Pancreas (tissue), 10 donors: ENCODE measurements at regions not wholly inside any gene's neighbourhood (a gene's known extent, or its start where the extent isn't known, plus 50 kb on each side); places are given as distances from the start of the nearest gene placed in this dataset.

Experiments
- ATAC-seq, 4 donors: fragments of 200-7000 bp; cut with Tn5 transposase; one replicate each; pipeline versions ENCODE4 v1.8.0 to v1.9.1; 2020; ENCODE audit warnings: mild to moderate bottlenecking in 4 of 4, moderate library complexity in 4 of 4
- DNase-seq, 6 donors: peaks; one replicate each; pipeline ENCODE4 v3.0.0-alpha.2; 2020
- FAIRE-seq: peaks from 2 replicates; lab custom pipeline; 2012; peaks lifted over from hg19 to GRCh38; lab: Jason Lieb, UNC
- H3K27ac ChIP-seq, 4 donors: fragments of 200-600 bp; sonication (generic); 1 replicate in 3 of 4; 2 replicates in 1 of 4; pipeline versions ENCODE4 v1.5.0 to v1.8.0; 2020
- H3K27me3 ChIP-seq, 4 donors: fragments of 200-600 bp; one replicate each; pipeline ENCODE4 v1.8.0; 2021
- H3K36me3 ChIP-seq, 3 donors: fragments of 200-600 bp; sonication (generic) in 1 of 3; one replicate each; pipeline versions ENCODE4 v1.5.0 to v1.8.0; 2020 to 2021
- H3K4me1 ChIP-seq, 3 donors: fragments of 200-600 bp; one replicate each; pipeline ENCODE4 v1.8.0; 2021
- H3K4me3 ChIP-seq, 4 donors: fragments of 200-600 bp; sonication (generic) in 2 of 4; one replicate each; pipeline versions ENCODE4 v1.5.0 to v1.8.0; 2020 to 2021
- H3K9me3 ChIP-seq, 4 donors: fragments of 200-600 bp; one replicate each; pipeline ENCODE4 v1.8.0; 2021
- WGBS, 2 donors: extraction: QIAGEN DNeasy Blood & Tissue Kit; methylation state at CpG; one replicate each; pipeline ENCODE4 v1.1.7; 2013; 5-methylcytosine and 5-hydroxymethylcytosine counted together
- intact Hi-C, 3 donors: fragments of 100-400 bp; cut with DNase I; formaldehyde crosslinking; loops; one replicate each; pipeline versions ENCODE4 v1.11.1 to v1.14.2; 2022
- TF ChIP-seq, protein P1 (sequence below), 4 donors: fragments of 200-600 bp; sonication (generic) in 3 of 4; IDR thresholded peaks; one replicate each; pipeline versions ENCODE4 v1.5.0 to v1.8.0; 2021; ENCODE audit warnings: antibody characterized with exemption in 4 of 4
- donor health status: healthy with polysubstance abuse.
- donor health status: DM: no; HTN: no; CAD: no; lungs with moderate emphysema.
- donor health status: DM: no; HTN: no; CAD: no.
- donor health status: control.
- donor health status: control.
- donor health status: Bipolar disorder and iron deficiency.
- donor health status: DM: yes; HTN: yes; CAD: no.
- donor health status: DM: no; HTN: no; CAD: no.
- donor health status: DM: no; HTN: no; CAD: no.
- donor health status: DM: yes; HTN: yes; CAD: no.

DNA sequence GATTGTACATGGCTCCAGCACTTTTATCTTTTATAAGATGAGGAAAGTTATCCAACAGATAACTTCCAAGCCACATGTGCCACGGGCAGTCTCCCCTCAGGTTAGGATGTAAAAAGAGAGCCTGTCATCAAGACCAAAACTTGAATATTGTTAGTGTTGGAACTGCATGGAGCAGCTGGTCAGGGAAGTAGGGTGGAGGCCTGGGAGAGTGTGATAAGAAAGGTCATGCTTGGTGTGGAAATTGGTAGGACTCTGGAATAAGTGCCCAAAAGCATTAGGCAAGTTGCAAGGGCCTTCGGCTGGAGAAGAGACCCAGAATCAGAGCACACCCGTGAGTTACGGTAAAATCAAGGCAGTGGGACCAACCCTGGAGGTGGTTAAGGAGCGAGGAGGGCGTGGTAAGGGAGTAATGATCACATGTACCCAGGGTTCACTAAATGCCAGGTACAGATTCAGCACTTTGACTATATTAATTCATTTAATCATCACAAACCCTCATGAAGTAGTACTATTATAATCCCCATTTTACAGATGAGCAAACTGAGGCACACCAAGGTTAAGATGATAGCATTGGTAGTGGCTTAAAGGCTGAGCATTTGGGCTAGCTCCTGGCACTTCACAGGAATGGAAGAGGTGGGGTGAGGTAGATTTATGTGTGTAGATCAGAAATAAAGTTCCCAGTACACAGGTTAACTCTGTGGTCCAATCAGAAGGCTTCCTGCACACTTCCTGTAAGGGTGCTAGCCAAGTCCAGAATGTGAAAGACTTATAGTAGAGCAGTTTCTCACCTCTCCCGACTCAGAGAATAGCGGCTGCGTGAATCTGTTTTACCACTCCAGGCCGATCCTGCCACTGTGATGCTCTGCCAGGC is 96.5 kb upstream of the ZNF608 start:
- Histone ChIP-seq H3K4me1 (no peaks in the 10 kb centered on the region), H3K9me3 (no peaks in the 10 kb centered on the region), H3K36me3 (no peaks in the 10 kb centered on the region), H3K4me3 (no peak overlapping the region), H3K27ac (no peak overlapping the region), H3K27me3 (no peaks in the 10 kb centered on the region)
- FAIRE-seq (no peak), DNase-seq (no peak), ATAC-seq (no peak)
- TF ChIP-seq, protein P1, sequence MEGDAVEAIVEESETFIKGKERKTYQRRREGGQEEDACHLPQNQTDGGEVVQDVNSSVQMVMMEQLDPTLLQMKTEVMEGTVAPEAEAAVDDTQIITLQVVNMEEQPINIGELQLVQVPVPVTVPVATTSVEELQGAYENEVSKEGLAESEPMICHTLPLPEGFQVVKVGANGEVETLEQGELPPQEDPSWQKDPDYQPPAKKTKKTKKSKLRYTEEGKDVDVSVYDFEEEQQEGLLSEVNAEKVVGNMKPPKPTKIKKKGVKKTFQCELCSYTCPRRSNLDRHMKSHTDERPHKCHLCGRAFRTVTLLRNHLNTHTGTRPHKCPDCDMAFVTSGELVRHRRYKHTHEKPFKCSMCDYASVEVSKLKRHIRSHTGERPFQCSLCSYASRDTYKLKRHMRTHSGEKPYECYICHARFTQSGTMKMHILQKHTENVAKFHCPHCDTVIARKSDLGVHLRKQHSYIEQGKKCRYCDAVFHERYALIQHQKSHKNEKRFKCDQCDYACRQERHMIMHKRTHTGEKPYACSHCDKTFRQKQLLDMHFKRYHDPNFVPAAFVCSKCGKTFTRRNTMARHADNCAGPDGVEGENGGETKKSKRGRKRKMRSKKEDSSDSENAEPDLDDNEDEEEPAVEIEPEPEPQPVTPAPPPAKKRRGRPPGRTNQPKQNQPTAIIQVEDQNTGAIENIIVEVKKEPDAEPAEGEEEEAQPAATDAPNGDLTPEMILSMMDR (IDR thresholded peaks at IDR 0.05), result no peak
- 94 to 96% methylated on average over 10 of the region's 10 CpGs for WGBS, 2 donors
- intact Hi-C loops, result no loop called here

DNA sequence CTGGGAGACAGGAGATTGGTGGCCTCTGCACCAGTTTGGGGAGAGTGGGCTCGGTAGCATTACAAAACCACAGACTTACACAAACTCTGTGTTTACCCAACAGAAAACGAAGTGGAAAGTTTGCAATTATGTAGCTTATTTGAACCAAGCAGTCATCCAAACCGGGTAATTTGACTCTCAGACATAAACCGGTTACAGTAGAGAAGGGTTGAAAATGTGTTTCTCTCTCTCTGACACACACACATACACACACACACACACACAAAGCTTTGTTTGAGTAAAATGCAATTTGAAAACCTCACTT is 97.1 kb upstream of the ZNF608 start:
- H3K36me3 ChIP-seq, result no peaks in the 10 kb centered on the region
- DNase-seq (no peak), FAIRE-seq (no peak), ATAC-seq (no peak)
- H3K4me3 ChIP-seq, result no peak overlapping the region
- no peaks in the 10 kb centered on the region for H3K4me1 ChIP-seq
- H3K27ac ChIP-seq, result no peak overlapping the region
- H3K9me3 ChIP-seq, result no peaks in the 10 kb centered on the region
- no peaks in the 10 kb centered on the region for H3K27me3 ChIP-seq
- intact Hi-C loops, result no loop called here
- TF ChIP-seq, protein P1 (IDR thresholded peaks at IDR 0.05), result no peak
- WGBS, 2 donors, result 79 to 84% methylated on average over 4 of the region's 4 CpGs

DNA sequence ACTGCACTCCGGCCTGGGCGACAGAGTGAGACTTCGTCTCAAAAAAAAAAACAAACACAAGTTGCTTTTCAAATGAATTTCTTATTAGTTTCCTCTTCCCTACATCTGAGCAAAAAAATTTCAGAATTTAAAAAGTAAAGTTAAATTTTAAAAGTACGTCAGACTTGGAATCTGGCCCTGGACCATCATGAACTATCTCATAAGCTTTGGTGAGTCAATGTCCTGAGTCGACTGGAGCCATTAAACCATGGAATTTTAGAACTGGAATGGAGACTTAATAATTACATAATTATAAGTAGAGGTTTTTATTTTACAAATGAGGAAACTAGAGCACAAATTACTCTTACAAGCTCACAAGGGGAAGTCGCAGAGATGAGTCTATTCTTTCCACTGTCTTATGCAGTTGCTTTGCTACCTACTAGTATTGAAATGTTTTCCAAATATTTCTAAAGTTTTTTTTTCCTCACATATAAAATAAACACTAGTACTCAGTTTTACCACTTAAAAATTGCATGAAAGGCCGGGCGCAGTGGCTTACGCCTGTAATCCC is 98.0 kb upstream of the ZNF608 start:
- ATAC-seq, result no peak
- intact Hi-C loops, result no loop called here
- Histone ChIP-seq H3K27me3 (no peaks in the 10 kb centered on the region), H3K27ac (no peak overlapping the region), H3K36me3 (no peaks in the 10 kb centered on the region), H3K9me3 (no peaks in the 10 kb centered on the region), H3K4me1 (no peaks in the 10 kb centered on the region), H3K4me3 (no peak overlapping the region)
- DNase-seq, result no peak
- no peak for FAIRE-seq
- 92 to 96% methylated on average over 9 of the region's 9 CpGs for WGBS, 2 donors
- TF ChIP-seq, protein P1 (IDR thresholded peaks at IDR 0.05), result no peak

DNA sequence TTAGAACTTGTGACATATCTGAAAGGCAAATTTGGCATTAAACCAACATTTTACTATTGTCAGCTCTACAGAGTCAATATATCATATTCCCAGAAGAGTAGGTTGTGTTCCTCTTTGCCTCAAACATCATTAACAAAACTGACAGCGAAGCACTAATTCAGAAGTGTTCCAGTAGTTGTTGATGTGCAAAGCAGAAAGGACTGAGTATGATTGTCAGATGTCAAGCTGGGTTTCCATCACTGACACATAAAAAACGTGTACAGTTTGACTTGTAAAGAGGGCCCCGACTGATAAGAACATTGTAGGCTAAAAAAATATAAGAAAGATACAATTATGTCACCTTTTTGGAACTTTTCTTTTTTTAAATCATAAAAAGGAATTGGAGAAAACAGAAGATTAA is 101.5 kb upstream of the ZNF608 start:
- no peak overlapping the region for H3K4me3 ChIP-seq
- H3K27ac ChIP-seq, result no peak overlapping the region
- no peaks in the 10 kb centered on the region for H3K9me3 ChIP-seq
- no peaks in the 10 kb centered on the region for H3K36me3 ChIP-seq
- intact Hi-C loops, result no loop called here
- ATAC-seq (no peak), DNase-seq (no peak), FAIRE-seq (no peak)
- WGBS, 2 donors, result 69 to 72% methylated on average over 3 of the region's 3 CpGs
- H3K4me1 ChIP-seq, result no peaks in the 10 kb centered on the region
- H3K27me3 ChIP-seq, result no peaks in the 10 kb centered on the region
- TF ChIP-seq, protein P1 (IDR thresholded peaks at IDR 0.05), result no peak

DNA sequence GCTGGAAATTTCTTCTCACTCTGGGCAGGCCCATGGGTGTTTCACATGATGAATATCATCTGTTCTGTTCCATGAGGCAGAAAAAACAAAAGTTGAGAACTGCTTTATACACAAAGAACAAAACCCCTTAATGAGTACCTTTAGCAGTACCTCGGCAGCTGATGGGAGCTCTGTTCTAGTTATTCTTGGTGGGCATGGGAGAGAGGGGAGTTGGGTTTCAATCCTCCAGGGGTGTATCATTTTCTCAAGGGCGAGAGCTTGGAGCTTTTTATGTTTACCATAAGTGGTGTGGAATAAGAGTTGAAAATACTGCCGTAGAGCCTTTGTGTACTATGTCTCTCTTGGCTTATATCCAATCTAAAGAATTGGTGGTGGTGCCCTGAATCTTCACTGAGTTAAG is 103.3 kb upstream of the ZNF608 start:
- Histone ChIP-seq H3K4me1 (no peaks in the 10 kb centered on the region), H3K36me3 (no peaks in the 10 kb centered on the region), H3K27ac (no peak overlapping the region), H3K4me3 (no peak overlapping the region), H3K27me3 (no peaks in the 10 kb centered on the region), H3K9me3 (no peaks in the 10 kb centered on the region)
- WGBS, 2 donors, result 89% methylated on average over 3 of the region's 3 CpGs
- TF ChIP-seq, protein P1 (IDR thresholded peaks at IDR 0.05), result no peak
- no peak for ATAC-seq
- intact Hi-C loops, result no loop called here
- DNase-seq, result no peak
- FAIRE-seq, result no peak
